ENCODE measurements at regions not wholly inside any gene's neighbourhood (a gene's known extent, or its start where the extent isn't known, plus 50 kb on each side); places are given as distances from the start of the nearest gene placed in this dataset.
A peak's percentile ranks its signal among the peaks of the same experiment; 100 is the strongest.

- H4K20me1 ChIP-seq (ENCODE audit: insufficient read depth, low read length, poor library complexity, severe bottlenecking) = no peaks in the 10 kb centered on the region
- no peaks in the 10 kb centered on the region for H3K9me3 ChIP-seq (ENCODE audit: insufficient read depth, low read depth, low read length)
- H3K4me1 ChIP-seq (ENCODE audit: insufficient read depth, low read length, poor library complexity, severe bottlenecking) = no peaks in the 10 kb centered on the region
- H3F3A ChIP-seq (ENCODE audit: low read depth) = no peaks in the 10 kb centered on the region
- H3K9ac ChIP-seq (ENCODE audit: low read depth, low read length, poor library complexity, severe bottlenecking) = no peak overlapping the region
- H3K4me2 ChIP-seq (ENCODE audit: low read depth, low read length, poor library complexity, severe bottlenecking) = no peak overlapping the region
- no peak overlapping the region for H2AFZ ChIP-seq (ENCODE audit: low read length)
- TF ChIP-seq CTCF (conservative IDR thresholded peaks at IDR 0.05; ENCODE audit: low read length) = peak; percentile 89
- no peak for TF ChIP-seq EZH2phosphoT487 (IDR thresholded peaks at IDR 0.05; ENCODE audit: borderline replicate concordance)
- H3K9me2 ChIP-seq (replicated peaks; ENCODE audit: low read depth, low read length) = no peaks in the 10 kb centered on the region
- H3K4me3 ChIP-seq (ENCODE audit: low read length, poor library complexity, severe bottlenecking) = no peak overlapping the region
- H3K79me2 ChIP-seq (ENCODE audit: insufficient read depth, low read length) = no peaks in the 10 kb centered on the region
- no peaks in the 10 kb centered on the region for H3K36me3 ChIP-seq (ENCODE audit: insufficient read depth, low read length)
- no peaks in the 10 kb centered on the region for H3K27me3 ChIP-seq (ENCODE audit: insufficient read depth, low read length, poor library complexity, severe bottlenecking)
Measured at GRCh38 chr5:39948867-39949468, 524.2 kb upstream of the DAB2 start.

DNA sequence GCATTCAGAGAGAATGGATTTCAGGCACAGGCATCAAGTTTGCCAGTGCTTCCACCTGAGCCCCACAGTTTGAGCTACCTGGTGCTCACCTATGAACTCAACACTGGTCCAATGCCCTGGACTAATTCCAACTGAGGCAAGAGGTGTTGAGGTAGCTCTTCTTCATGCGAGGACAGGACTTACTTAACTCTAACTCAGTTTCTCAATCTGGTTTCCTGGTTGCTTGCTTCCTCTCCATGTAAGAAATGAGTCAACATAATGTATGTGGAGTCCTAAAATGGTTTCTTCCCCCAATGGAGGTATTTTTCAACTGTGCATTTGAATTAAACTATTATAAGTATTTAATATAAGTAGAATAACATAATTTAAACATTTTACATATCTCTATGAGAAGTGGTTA lies 523.6 kb upstream of the DAB2 start:
- no peak for TF ChIP-seq EZH2phosphoT487 (IDR thresholded peaks at IDR 0.05; ENCODE audit: borderline replicate concordance)
- no peak overlapping the region for H3K4me2 ChIP-seq (ENCODE audit: low read depth, low read length, poor library complexity, severe bottlenecking)
- no peaks in the 10 kb centered on the region for H3K79me2 ChIP-seq (ENCODE audit: insufficient read depth, low read length)
- H4K20me1 ChIP-seq (ENCODE audit: insufficient read depth, low read length, poor library complexity, severe bottlenecking) = no peaks in the 10 kb centered on the region
- no peak overlapping the region for H3K9ac ChIP-seq (ENCODE audit: low read depth, low read length, poor library complexity, severe bottlenecking)
- no peaks in the 10 kb centered on the region for H3K9me2 ChIP-seq (replicated peaks; ENCODE audit: low read depth, low read length)
- no peaks in the 10 kb centered on the region for H3K4me1 ChIP-seq (ENCODE audit: insufficient read depth, low read length, poor library complexity, severe bottlenecking)
- no peaks in the 10 kb centered on the region for H3K36me3 ChIP-seq (ENCODE audit: insufficient read depth, low read length)
- no peaks in the 10 kb centered on the region for H3F3A ChIP-seq (ENCODE audit: low read depth)
- no peaks in the 10 kb centered on the region for H3K9me3 ChIP-seq (ENCODE audit: insufficient read depth, low read depth, low read length)
- no peak overlapping the region for H3K4me3 ChIP-seq (ENCODE audit: low read length, poor library complexity, severe bottlenecking)
- H2AFZ ChIP-seq (ENCODE audit: low read length) = no peak overlapping the region
- no peaks in the 10 kb centered on the region for H3K27me3 ChIP-seq (ENCODE audit: insufficient read depth, low read length, poor library complexity, severe bottlenecking)

DNA sequence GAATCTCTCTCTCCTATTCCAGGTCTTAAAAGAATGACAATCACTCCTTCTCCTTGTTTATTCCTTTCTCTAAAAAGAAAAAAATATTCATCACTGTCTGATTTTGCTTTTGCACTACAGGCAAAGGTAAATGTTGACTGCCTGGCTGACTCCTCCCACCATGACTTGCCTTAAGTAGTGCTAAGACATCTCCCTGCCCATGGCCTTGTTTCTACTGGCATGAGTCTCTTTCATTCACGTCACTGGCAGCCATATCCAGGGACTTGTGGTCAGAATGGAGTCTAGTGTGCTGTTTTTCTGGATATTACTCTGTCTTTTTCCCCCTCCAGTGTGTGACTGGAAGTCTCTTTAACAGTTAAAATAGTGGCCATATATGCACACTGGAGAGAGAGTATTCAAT lies 522.9 kb upstream of the DAB2 start:
- Histone ChIP-seq H3K9me2 (replicated peaks; ENCODE audit: low read depth, low read length) (no peaks in the 10 kb centered on the region), H3K27me3 (ENCODE audit: insufficient read depth, low read length, poor library complexity, severe bottlenecking) (no peaks in the 10 kb centered on the region), H3K9me3 (ENCODE audit: insufficient read depth, low read depth, low read length) (no peaks in the 10 kb centered on the region), H3K79me2 (ENCODE audit: insufficient read depth, low read length) (no peaks in the 10 kb centered on the region), H2AFZ (ENCODE audit: low read length) (no peak overlapping the region), H3K4me2 (ENCODE audit: low read depth, low read length, poor library complexity, severe bottlenecking) (no peak overlapping the region), H3F3A (ENCODE audit: low read depth) (no peaks in the 10 kb centered on the region), H3K36me3 (ENCODE audit: insufficient read depth, low read length) (no peaks in the 10 kb centered on the region), H3K4me1 (ENCODE audit: insufficient read depth, low read length, poor library complexity, severe bottlenecking) (no peaks in the 10 kb centered on the region), H4K20me1 (ENCODE audit: insufficient read depth, low read length, poor library complexity, severe bottlenecking) (no peaks in the 10 kb centered on the region), H3K9ac (ENCODE audit: low read depth, low read length, poor library complexity, severe bottlenecking) (no peak overlapping the region), H3K4me3 (ENCODE audit: low read length, poor library complexity, severe bottlenecking) (no peak overlapping the region)
- TF ChIP-seq EZH2phosphoT487 (IDR thresholded peaks at IDR 0.05; ENCODE audit: borderline replicate concordance) (no peak), CTCF (conservative IDR thresholded peaks at IDR 0.05; ENCODE audit: low read length) (no peak)

All from Loucy (cell line).